Testis (tissue), 2 donors: ENCODE measurements at regions not wholly inside any gene's neighbourhood (a gene's known extent, or its start where the extent isn't known, plus 50 kb on each side); places are given as distances from the start of the nearest gene placed in this dataset.

Experiments
- POLR2A ChIP-seq: fragments of 450-650 bp; IDR thresholded peaks from one replicate; pipeline ENCODE4 v1.6.1; 2017; ENCODE audit warnings: antibody characterized with exemption, mild to moderate bottlenecking, moderate library complexity
- TF ChIP-seq, protein P1 (sequence below), 3 experiments: fragments of 450-650 bp in 2 of 3; fragments of 200-600 bp in 1 of 3; sonication (generic) in 1 of 3; IDR thresholded peaks; one replicate each; pipeline ENCODE4 v1.5.1; 2016 to 2019; ENCODE audit warnings: antibody characterized with exemption in 3 of 3, mild to moderate bottlenecking in 2 of 3, moderate library complexity in 1 of 3

DNA sequence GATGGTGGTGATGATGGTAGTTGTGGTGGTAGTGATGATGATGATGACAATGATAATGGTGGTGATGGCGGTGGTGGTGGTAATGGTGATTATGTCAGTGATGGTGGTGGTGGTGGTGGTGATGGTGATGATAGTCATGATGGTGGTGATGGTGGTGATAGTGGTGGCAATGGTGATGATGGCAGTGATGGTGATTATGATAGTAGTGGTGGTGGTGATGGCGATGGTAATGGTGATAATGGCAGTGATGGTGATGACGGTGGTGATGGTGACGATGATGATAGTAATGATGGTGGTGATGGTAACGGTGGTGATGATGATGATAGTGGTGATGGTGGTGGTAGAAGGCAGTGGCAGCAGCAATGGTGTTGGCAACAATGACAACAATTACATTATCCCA is 55.3 kb downstream of the RBFOX3 start:
- no peak for TF ChIP-seq POLR2A
- TF ChIP-seq, protein P1, sequence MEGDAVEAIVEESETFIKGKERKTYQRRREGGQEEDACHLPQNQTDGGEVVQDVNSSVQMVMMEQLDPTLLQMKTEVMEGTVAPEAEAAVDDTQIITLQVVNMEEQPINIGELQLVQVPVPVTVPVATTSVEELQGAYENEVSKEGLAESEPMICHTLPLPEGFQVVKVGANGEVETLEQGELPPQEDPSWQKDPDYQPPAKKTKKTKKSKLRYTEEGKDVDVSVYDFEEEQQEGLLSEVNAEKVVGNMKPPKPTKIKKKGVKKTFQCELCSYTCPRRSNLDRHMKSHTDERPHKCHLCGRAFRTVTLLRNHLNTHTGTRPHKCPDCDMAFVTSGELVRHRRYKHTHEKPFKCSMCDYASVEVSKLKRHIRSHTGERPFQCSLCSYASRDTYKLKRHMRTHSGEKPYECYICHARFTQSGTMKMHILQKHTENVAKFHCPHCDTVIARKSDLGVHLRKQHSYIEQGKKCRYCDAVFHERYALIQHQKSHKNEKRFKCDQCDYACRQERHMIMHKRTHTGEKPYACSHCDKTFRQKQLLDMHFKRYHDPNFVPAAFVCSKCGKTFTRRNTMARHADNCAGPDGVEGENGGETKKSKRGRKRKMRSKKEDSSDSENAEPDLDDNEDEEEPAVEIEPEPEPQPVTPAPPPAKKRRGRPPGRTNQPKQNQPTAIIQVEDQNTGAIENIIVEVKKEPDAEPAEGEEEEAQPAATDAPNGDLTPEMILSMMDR (IDR thresholded peaks at IDR 0.05), result no peak
